Mucosa of stomach (tissue), 1 donor: ENCODE measurements at regions not wholly inside any gene's neighbourhood (a gene's known extent, or its start where the extent isn't known, plus 50 kb on each side); places are given as distances from the start of the nearest gene placed in this dataset.

Source experiments
- H3K27me3 ChIP-seq: one replicate; pipeline ENCODE4 v1.7.0; 2013; ENCODE audit warnings: mild to moderate bottlenecking, low read length; ENCODE audit not compliant: control insufficient read depth, insufficient read depth
- H3K36me3 ChIP-seq: one replicate; pipeline ENCODE4 v1.7.0; 2013; ENCODE audit warnings: low read length; ENCODE audit not compliant: control insufficient read depth, insufficient read depth
- H3K4me1 ChIP-seq: one replicate; pipeline ENCODE4 v1.7.0; 2013; ENCODE audit warnings: mild to moderate bottlenecking, low read length; ENCODE audit not compliant: control insufficient read depth, insufficient read depth
- H3K4me3 ChIP-seq: one replicate; pipeline ENCODE4 v1.7.0; 2013; ENCODE audit warnings: low read length
- H3K9ac ChIP-seq: one replicate; pipeline ENCODE4 v1.7.0; 2013; ENCODE audit warnings: mild to moderate bottlenecking, low read length, moderate library complexity
- H3K9me3 ChIP-seq: one replicate; pipeline ENCODE4 v1.7.0; 2013; ENCODE audit warnings: mild to moderate bottlenecking, low read length, moderate library complexity; ENCODE audit not compliant: control insufficient read depth
- donor health status: Pancreatic carcinoma.

- no peaks in the 10 kb centered on the region for H3K36me3 ChIP-seq
- H3K27me3 ChIP-seq: no peaks in the 10 kb centered on the region
- no peaks in the 10 kb centered on the region for H3K9me3 ChIP-seq
- no peak overlapping the region for H3K4me3 ChIP-seq
- no peaks in the 10 kb centered on the region for H3K4me1 ChIP-seq
- H3K9ac ChIP-seq: no peak overlapping the region
These were observed 336.0 kb upstream of the NFIA start for GRCh38 chr1:60746278-60746791.

- no peak overlapping the region for H3K9ac ChIP-seq
- H3K9me3 ChIP-seq: no peaks in the 10 kb centered on the region
- H3K36me3 ChIP-seq: no peaks in the 10 kb centered on the region
- no peaks in the 10 kb centered on the region for H3K4me1 ChIP-seq
- H3K4me3 ChIP-seq: no peak overlapping the region
- H3K27me3 ChIP-seq: no peaks in the 10 kb centered on the region
These were observed 336.9 kb upstream of the NFIA start for GRCh38 chr1:60745484-60745883.

- H3K36me3 ChIP-seq: no peaks in the 10 kb centered on the region
These were observed 340.0 kb upstream of the NFIA start for GRCh38 chr1:60742339-60742738.

GRCh38 chr1:60740154-60740553 lies 342.2 kb upstream of the NFIA start:
- H3K4me1 ChIP-seq: no peaks in the 10 kb centered on the region
- no peaks in the 10 kb centered on the region for H3K27me3 ChIP-seq
- H3K9ac ChIP-seq: no peak overlapping the region

More at GRCh38 chr1:60742339-60742738, 340.0 kb upstream of the NFIA start:
- Histone ChIP-seq H3K4me3 (no peak overlapping the region), H3K9ac (no peak overlapping the region), H3K4me1 (no peaks in the 10 kb centered on the region), H3K9me3 (no peaks in the 10 kb centered on the region), H3K27me3 (no peaks in the 10 kb centered on the region)

GRCh38 chr1:60739729-60740128 lies 342.6 kb upstream of the NFIA start:
- H3K9me3 ChIP-seq: no peaks in the 10 kb centered on the region
- H3K4me1 ChIP-seq: no peaks in the 10 kb centered on the region
- no peak overlapping the region for H3K4me3 ChIP-seq
- H3K9ac ChIP-seq: no peak overlapping the region
- no peaks in the 10 kb centered on the region for H3K36me3 ChIP-seq
- no peaks in the 10 kb centered on the region for H3K27me3 ChIP-seq

More at GRCh38 chr1:60740154-60740553, 342.2 kb upstream of the NFIA start:
- Histone ChIP-seq H3K36me3 (no peaks in the 10 kb centered on the region), H3K4me3 (no peak overlapping the region), H3K9me3 (no peaks in the 10 kb centered on the region)

GRCh38 chr1:60732977-60733401 lies 349.4 kb upstream of the NFIA start:
- H3K4me3 ChIP-seq: no peak overlapping the region
- no peaks in the 10 kb centered on the region for H3K4me1 ChIP-seq
- no peak overlapping the region for H3K9ac ChIP-seq
- no peaks in the 10 kb centered on the region for H3K36me3 ChIP-seq
- no peaks in the 10 kb centered on the region for H3K9me3 ChIP-seq
- H3K27me3 ChIP-seq: no peaks in the 10 kb centered on the region

- no peak overlapping the region for H3K4me3 ChIP-seq
These were observed 351.0 kb upstream of the NFIA start for GRCh38 chr1:60731321-60731720.

GRCh38 chr1:60727552-60727951 lies 354.8 kb upstream of the NFIA start:
- Histone ChIP-seq H3K9me3 (no peaks in the 10 kb centered on the region), H3K27me3 (no peaks in the 10 kb centered on the region), H3K36me3 (no peaks in the 10 kb centered on the region), H3K9ac (no peak overlapping the region), H3K4me1 (no peaks in the 10 kb centered on the region), H3K4me3 (no peak overlapping the region)

More at GRCh38 chr1:60731321-60731720, 351.0 kb upstream of the NFIA start:
- H3K27me3 ChIP-seq: no peaks in the 10 kb centered on the region
- no peak overlapping the region for H3K9ac ChIP-seq
- no peaks in the 10 kb centered on the region for H3K36me3 ChIP-seq
- no peaks in the 10 kb centered on the region for H3K9me3 ChIP-seq
- H3K4me1 ChIP-seq: no peaks in the 10 kb centered on the region

- Histone ChIP-seq H3K4me3 (no peak overlapping the region), H3K9ac (no peak overlapping the region), H3K4me1 (no peaks in the 10 kb centered on the region), H3K36me3 (no peaks in the 10 kb centered on the region), H3K27me3 (no peaks in the 10 kb centered on the region), H3K9me3 (no peaks in the 10 kb centered on the region)
These were observed 365.9 kb upstream of the NFIA start for GRCh38 chr1:60716472-60716871.

- Histone ChIP-seq H3K4me3 (no peak overlapping the region), H3K9me3 (no peaks in the 10 kb centered on the region), H3K9ac (no peak overlapping the region), H3K36me3 (no peaks in the 10 kb centered on the region), H3K4me1 (no peaks in the 10 kb centered on the region), H3K27me3 (no peaks in the 10 kb centered on the region)
These were observed 366.4 kb upstream of the NFIA start for GRCh38 chr1:60715970-60716369.

GRCh38 chr1:60709426-60709825 lies 372.9 kb upstream of the NFIA start:
- Histone ChIP-seq H3K9ac (no peak overlapping the region), H3K36me3 (no peaks in the 10 kb centered on the region), H3K4me3 (no peak overlapping the region), H3K27me3 (no peaks in the 10 kb centered on the region), H3K4me1 (no peaks in the 10 kb centered on the region), H3K9me3 (no peaks in the 10 kb centered on the region)

GRCh38 chr1:60705026-60705425 lies 377.3 kb upstream of the NFIA start:
- Histone ChIP-seq H3K27me3 (no peaks in the 10 kb centered on the region), H3K4me1 (no peaks in the 10 kb centered on the region), H3K9ac (no peak overlapping the region)

GRCh38 chr1:60703155-60703554 lies 379.2 kb upstream of the NFIA start:
- Histone ChIP-seq H3K9me3 (no peaks in the 10 kb centered on the region), H3K4me3 (no peak overlapping the region), H3K4me1 (no peaks in the 10 kb centered on the region), H3K9ac (no peak overlapping the region), H3K27me3 (no peaks in the 10 kb centered on the region), H3K36me3 (no peaks in the 10 kb centered on the region)

More at GRCh38 chr1:60705026-60705425, 377.3 kb upstream of the NFIA start:
- no peak overlapping the region for H3K4me3 ChIP-seq
- H3K36me3 ChIP-seq: no peaks in the 10 kb centered on the region
- H3K9me3 ChIP-seq: no peaks in the 10 kb centered on the region
